GM19351 (cell line): ENCODE measurements at regions not wholly inside any gene's neighbourhood (a gene's known extent, or its start where the extent isn't known, plus 50 kb on each side); places are given as distances from the start of the nearest gene placed in this dataset.
"Not testable (repeated sequence)": the region's sequence is repeated elsewhere in the genome, so short reads cannot be mapped to it uniquely, and the experiment has no call there.

Experiments
- ATAC-seq: cut with Tn5 transposase; IDR thresholded peaks from one replicate; pipeline ENCODE4 v1.9.1; 2021; ENCODE audit warnings: mild to moderate bottlenecking, moderate library complexity; ENCODE audit not compliant: unreplicated experiment

- ATAC-seq, result no peak
Measured at GRCh38 chr3:106336619-106337018, 467.8 kb upstream of the CBLB start.

GRCh38 chr3:106337116-106337515, 468.3 kb upstream of the CBLB start:
- no peak for ATAC-seq

- ATAC-seq, result no peak
Measured at GRCh38 chr3:106338582-106339214, 469.9 kb upstream of the CBLB start.

GRCh38 chr3:106339551-106339950, 470.7 kb upstream of the CBLB start:
- ATAC-seq, result no peak

- no peak for ATAC-seq
Measured at GRCh38 chr3:106341087-106341486, 472.3 kb upstream of the CBLB start.

- ATAC-seq, result no peak
Measured at GRCh38 chr3:106341586-106342162, 472.9 kb upstream of the CBLB start.

- no peak for ATAC-seq
Measured at GRCh38 chr3:106342386-106342785, 473.6 kb upstream of the CBLB start.

- ATAC-seq, result no peak
Measured at GRCh38 chr3:106343811-106344210, 475.0 kb upstream of the CBLB start.

- ATAC-seq, result no peak
Measured at GRCh38 chr3:106345353-106346027, 476.7 kb upstream of the CBLB start.

GRCh38 chr3:106347350-106347749, 478.5 kb upstream of the CBLB start:
- ATAC-seq, result no peak

- no peak for ATAC-seq
Measured at GRCh38 chr3:106348139-106348690, 479.4 kb upstream of the CBLB start.

- no peak for ATAC-seq
Measured at GRCh38 chr3:106349191-106349881, 480.5 kb upstream of the CBLB start.

- ATAC-seq, result no peak
Measured at GRCh38 chr3:106355873-106356272, 487.1 kb upstream of the CBLB start.

- ATAC-seq, result no peak
Measured at GRCh38 chr3:106359692-106360091, 490.9 kb upstream of the CBLB start.

- not testable (repeated sequence) for ATAC-seq
Measured at GRCh38 chr3:106360901-106361300, 492.1 kb upstream of the CBLB start.

- ATAC-seq, result no peak
Measured at GRCh38 chr3:106364477-106364876, 495.7 kb upstream of the CBLB start.

- no peak for ATAC-seq
Measured at GRCh38 chr3:106365061-106365691, 496.4 kb upstream of the CBLB start.

GRCh38 chr3:106366352-106366751, 497.5 kb upstream of the CBLB start:
- ATAC-seq, result no peak

- ATAC-seq, result no peak
Measured at GRCh38 chr3:106367496-106367895, 498.7 kb upstream of the CBLB start.

- ATAC-seq, result no peak
Measured at GRCh38 chr3:106371221-106371970, 502.6 kb upstream of the CBLB start.
